NCI-H1417 (cell line): ENCODE measurements at regions not wholly inside any gene's neighbourhood (a gene's known extent, or its start where the extent isn't known, plus 50 kb on each side); places are given as distances from the start of the nearest gene placed in this dataset.

Experiments used
- DNase-seq, 3 experiments: peaks; one replicate each; lab custom pipeline; 2025; lab: John Stamatoyannopoulos, UW

DNA sequence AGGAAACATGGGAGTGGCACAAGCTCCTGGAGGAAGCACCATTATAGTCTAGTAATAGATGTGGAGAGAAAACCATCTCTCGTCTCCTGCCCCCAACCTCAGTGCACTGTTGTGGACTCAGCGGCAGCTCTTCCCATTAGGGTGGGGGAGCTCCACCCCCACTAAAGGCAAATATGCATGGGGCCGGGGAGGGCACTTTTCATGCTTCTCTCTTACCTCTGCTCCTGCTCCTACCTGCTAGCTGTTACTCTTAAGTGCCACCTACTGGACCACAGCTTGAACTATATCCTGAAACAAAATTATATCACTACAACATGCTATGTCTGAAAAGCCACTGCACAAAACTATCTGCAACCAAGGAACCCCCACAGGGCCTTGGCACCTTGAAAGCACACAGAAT lies 112.6 kb upstream of the DACH1 start:
- DNase-seq: peak in 1 of 3 experiments; percentile 51

DNA sequence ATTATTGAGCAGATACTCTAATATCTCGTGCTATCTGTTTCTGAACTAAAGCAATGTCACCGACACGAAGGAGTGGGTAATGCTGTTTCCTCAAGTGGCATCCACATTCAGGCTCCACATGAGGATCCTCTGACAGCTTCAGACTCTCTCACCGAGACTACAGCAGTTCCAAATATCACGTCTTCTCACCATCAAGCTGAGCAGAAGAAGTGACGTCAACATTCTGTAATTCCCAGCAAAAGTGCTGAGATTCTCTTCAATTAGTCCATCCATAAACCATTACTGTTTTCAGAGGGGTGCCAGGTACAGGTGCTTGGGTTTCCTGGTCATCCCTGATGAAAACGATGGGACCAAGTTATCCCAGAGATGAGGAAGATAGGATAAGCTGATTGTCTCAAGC lies 110.0 kb upstream of the DACH1 start:
- DNase-seq: no peak

DNA sequence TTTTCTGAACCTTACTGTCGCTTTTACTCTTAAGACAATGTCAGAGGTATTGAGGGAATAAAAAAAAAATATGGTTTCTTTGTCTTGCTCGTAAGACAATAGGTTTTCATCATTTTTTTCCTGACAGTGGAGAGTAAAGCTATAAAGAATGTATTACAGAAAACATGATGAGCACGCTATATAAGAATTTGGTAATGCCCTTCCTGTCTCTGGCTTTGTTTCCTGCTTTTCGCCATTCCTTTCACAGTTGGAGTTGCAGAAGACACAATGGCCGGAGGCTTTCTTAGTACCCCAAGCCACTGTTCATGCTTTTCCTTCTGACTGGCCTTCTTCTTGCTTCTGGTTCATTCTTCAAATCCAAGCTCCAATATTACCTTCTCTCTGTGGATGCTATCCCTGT lies 101.0 kb upstream of the DACH1 start:
- no peak for DNase-seq

DNA sequence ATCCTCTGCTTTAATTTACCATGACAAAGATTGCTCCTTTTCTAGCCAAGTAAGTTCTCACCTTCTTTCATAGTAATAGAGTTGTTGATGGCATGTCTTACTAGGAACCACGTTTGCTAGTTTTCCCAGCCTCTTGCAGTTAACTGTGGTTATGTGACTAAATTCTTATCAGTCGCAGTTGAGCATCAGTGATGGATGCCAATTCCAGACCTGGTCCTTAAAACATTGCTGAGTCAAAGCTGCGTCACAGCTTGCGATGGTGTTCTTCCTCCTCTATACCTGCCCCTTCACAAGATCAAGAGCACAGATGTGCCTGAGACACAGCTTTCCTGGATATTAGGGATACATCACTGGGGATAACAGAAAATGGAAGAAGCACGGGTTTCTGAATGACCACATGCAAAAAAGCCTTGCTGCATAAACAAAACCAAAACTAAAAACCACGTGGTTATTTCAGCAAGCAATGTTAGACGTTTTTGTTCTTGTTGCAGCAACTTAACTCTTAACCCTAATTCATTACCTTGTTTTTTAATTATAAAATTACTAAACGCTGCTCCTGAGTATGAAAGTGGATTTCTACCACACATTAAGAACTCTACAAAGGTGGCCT lies 97.6 kb upstream of the DACH1 start:
- no peak for DNase-seq

DNA sequence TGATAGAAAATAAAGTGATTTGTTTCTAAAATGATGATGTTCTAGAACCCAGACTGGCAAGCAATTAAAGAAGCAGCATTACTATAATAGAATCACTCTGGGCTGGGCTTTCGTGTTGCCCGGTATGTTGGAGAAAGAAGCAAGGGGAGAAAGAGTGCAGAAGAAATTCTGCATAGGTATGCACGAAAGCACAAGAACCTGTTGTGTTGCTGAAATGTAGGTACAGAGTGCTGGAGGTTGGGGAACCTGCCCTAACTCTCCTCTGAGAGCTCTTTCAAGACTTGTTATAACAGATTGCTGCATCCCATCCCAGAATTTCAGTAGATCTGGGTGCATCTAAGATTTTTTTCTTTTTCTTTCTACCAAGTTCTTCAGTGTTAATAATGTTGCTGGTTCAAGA lies 95.7 kb upstream of the DACH1 start:
- no peak for DNase-seq

DNA sequence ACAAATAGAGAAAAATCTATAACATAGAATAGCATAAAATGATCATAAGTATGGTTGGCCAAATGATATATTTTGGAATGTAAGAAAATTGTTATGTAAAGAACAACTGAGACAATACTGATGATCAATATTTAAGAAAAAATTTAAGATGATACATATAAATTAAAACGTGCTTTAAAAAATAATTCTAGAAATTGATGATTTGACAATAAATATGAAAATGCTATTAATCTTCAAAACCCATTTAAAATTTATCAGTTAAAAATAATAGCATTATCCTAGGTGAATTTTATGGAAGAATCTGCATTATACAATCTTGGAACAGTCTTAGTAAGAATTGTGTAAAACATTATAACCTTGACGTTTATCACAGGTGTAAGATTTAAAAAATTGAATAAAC lies 95.1 kb upstream of the DACH1 start:
- DNase-seq: no peak

DNA sequence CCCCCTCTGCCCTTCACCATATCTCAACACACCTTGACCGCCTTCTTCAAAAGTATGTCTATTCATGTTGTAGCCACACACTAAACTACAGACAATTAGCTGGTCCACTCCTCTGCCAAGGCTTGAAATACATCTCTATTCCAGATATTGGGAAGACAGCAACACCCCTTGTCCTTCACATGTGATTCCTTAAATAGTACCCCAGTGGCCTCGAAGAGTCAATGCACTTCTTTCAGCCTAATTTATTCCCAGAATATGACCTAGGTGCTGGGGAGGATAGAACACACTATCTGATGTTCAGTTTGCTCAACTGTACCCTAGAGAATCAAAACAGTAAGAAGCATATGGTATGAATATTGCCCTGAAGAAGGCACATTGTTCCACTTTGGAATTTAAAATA lies 82.4 kb upstream of the DACH1 start:
- DNase-seq: no peak

DNA sequence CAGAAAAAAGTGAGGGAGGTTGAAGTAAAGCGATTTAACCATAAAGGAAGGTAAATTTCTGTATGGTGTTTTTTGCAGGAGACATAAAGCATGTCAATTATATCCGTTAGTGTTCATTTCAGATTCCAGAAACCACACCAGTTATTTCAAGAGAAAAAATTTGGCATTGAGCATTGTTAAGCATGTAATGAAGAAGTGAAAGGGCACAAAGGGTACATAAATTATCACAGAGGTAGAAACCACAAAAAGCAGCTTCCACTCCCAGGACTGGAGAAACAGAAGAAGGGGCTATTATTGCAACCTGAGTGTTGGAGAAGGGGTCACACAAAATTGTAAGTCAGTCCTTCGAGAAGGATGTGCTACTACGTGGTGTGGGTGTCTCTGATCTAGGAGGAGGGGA lies 72.2 kb upstream of the DACH1 start:
- no peak for DNase-seq

DNA sequence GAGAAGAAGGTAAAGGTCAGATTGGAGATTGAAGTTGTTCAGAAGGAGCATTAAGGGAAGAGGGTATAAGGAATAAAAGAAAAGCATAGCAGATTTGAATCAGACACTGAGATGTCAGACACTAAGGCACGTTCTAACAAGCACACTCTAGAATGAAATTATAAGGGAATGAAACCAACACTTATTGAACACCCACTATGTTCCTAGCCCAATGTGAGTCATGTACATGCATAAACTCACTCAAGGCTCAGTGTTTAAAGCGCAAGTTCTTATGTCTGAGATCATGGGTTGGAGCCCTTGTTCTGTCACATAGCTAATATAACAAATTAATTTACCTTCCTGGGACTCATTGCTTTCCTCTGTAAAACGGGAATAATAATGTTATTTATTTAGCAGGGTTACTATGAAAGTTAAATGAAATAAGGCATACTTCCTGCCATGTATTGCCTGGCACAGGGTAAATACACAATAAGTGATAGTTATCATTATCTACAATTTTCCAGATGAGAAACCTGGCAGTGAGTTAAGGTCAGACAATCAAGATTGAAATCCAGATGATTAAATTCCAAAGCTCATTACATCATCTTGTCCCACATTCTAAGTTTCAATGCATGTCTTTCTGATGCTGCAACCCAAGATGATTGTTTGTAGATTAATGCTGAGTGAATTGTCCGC lies 68.3 kb upstream of the DACH1 start:
- peak in 1 of 3 experiments; percentile 36 for DNase-seq

DNA sequence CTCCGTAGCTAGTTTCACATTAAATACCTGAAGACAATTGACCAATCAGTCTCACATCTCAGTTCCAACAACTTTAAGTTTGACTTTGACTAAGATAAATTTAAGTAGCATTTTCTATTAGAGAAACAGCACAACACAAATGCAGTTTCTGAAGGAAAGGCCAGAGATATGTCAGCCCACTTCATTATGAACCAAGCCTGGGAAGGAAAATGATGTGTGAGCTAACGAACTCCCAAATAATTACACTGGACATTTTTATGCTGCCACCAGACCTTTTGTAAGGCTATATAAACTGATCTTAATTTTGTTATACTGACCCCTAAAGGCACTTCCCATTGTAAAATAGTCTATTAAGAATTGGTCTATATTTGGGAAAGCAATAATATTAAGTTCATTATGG lies 57.9 kb upstream of the DACH1 start:
- no peak for DNase-seq

DNA sequence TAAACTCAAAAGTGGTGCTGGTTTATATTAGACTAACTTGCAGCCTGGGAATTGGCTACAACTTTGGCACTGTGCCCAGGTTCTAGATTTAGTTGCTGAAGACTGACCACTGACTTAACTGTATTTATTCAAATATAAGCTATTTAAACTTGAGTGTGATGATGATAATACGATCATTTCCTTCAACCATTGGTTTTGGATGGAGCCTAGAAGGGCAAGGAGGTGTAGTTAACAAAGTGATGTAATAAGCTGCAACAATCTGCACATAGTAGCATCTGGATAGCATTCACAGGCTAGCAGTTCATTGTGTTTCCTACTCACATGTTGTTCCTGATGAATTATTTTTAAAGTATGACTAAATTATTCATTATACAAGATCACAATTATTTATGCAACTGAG lies 55.2 kb upstream of the DACH1 start:
- DNase-seq: no peak
